GM23338 (cell line): ENCODE measurements at regions not wholly inside any gene's neighbourhood (a gene's known extent, or its start where the extent isn't known, plus 50 kb on each side); places are given as distances from the start of the nearest gene placed in this dataset.

Experiments
- ATAC-seq: fragments of 200-7000 bp; cut with Tn5 transposase; 3 replicates; pipeline ENCODE4 v1.9.1; 2020
- DNase-seq: peaks from one replicate; pipeline ENCODE4 v3.0.0-alpha.2; 2015; ENCODE audit warnings: low spot score
- H2AFZ ChIP-seq: fragments of 200-600 bp; sonication (generic); 2 replicates; pipeline ENCODE4 v1.8.0; 2016; ENCODE audit warnings: antibody characterized with exemption, mild to moderate bottlenecking, moderate library complexity
- H3F3A ChIP-seq: fragments of 200-600 bp; sonication (generic); replicated peaks from 2 replicates; pipeline ENCODE4 v1.8.0; 2017; ENCODE audit warnings: antibody characterized with exemption, mixed run types, low read depth
- H3K27ac ChIP-seq: fragments of 200-600 bp; sonication (generic); 2 replicates; pipeline ENCODE4 v1.6.1; 2016; ENCODE audit warnings: low read depth
- H3K27me3 ChIP-seq: fragments of 200-600 bp; sonication (generic); 2 replicates; pipeline ENCODE4 v1.8.0; 2016; ENCODE audit warnings: mild to moderate bottlenecking, mixed run types, moderate library complexity; ENCODE audit not compliant: insufficient read depth
- H3K36me3 ChIP-seq: fragments of 200-600 bp; sonication (generic); 2 replicates; pipeline ENCODE4 v1.8.0; 2016; ENCODE audit warnings: mild to moderate bottlenecking; ENCODE audit not compliant: insufficient read depth
- H3K4me1 ChIP-seq: fragments of 200-600 bp; sonication (generic); 2 replicates; pipeline ENCODE4 v1.8.0; 2016; ENCODE audit warnings: mild to moderate bottlenecking, moderate library complexity; ENCODE audit not compliant: insufficient read depth
- H3K4me2 ChIP-seq: fragments of 200-600 bp; sonication (generic); 2 replicates; pipeline ENCODE4 v1.7.1; 2017; ENCODE audit warnings: mixed run types
- H3K4me3 ChIP-seq: fragments of 200-600 bp; sonication (generic); 2 replicates; pipeline ENCODE4 v1.6.1; 2016; ENCODE audit warnings: mixed run types
- H3K79me2 ChIP-seq: fragments of 200-600 bp; sonication (generic); replicated peaks from 2 replicates; pipeline ENCODE4 v1.8.0; 2017; ENCODE audit warnings: mild to moderate bottlenecking; ENCODE audit not compliant: insufficient read depth
- H3K9me2 ChIP-seq: fragments of 200-600 bp; sonication (generic); 2 replicates; pipeline ENCODE4 v1.8.0; 2017; ENCODE audit not compliant: insufficient read depth
- H4K20me1 ChIP-seq: fragments of 200-600 bp; sonication (generic); replicated peaks from 2 replicates; pipeline ENCODE4 v1.8.0; 2017; ENCODE audit warnings: mild to moderate bottlenecking; ENCODE audit not compliant: insufficient read depth
- H3K27ac Mint-ChIP-seq: 2 replicates; pipeline ENCODE4 v1.8.0; 2020; ENCODE audit warnings: inconsistent platforms, mild to moderate bottlenecking, moderate library complexity, mixed read lengths
- H3K27me3 Mint-ChIP-seq: 3 replicates; pipeline ENCODE4 v1.8.0; 2022; ENCODE audit warnings: low read depth, mild to moderate bottlenecking, moderate library complexity, mixed read lengths, inconsistent platforms; ENCODE audit not compliant: insufficient read depth, poor library complexity
- H3K36me3 Mint-ChIP-seq: 3 replicates; pipeline ENCODE4 v1.8.0; 2021; ENCODE audit warnings: low read depth, mild to moderate bottlenecking, inconsistent platforms, moderate library complexity, mixed read lengths
- H3K4me1 Mint-ChIP-seq: 3 replicates; pipeline ENCODE4 v1.8.0; 2020; ENCODE audit warnings: mild to moderate bottlenecking, inconsistent platforms, mixed read lengths
- H3K4me3 Mint-ChIP-seq: 3 replicates; pipeline ENCODE4 v1.8.0; 2021; ENCODE audit warnings: moderate library complexity, mild to moderate bottlenecking, inconsistent platforms, mixed read lengths
- H3K9me3 Mint-ChIP-seq: 3 replicates; pipeline ENCODE4 v1.8.0; 2020; ENCODE audit warnings: moderate library complexity, mild to moderate bottlenecking, inconsistent platforms, mixed read lengths
- JUNB ChIP-seq: IDR thresholded peaks from one replicate; pipeline ENCODE4 v1.6.1; 2016; ENCODE audit warnings: antibody characterized with exemption; ENCODE audit not compliant: unreplicated experiment
- NANOG ChIP-seq: IDR thresholded peaks from 2 replicates; pipeline ENCODE4 v1.6.1; 2016; ENCODE audit warnings: antibody characterized with exemption, borderline replicate concordance
- STAT1 ChIP-seq: IDR thresholded peaks from one replicate; pipeline ENCODE4 v1.6.1; 2016; ENCODE audit warnings: antibody characterized with exemption; ENCODE audit not compliant: unreplicated experiment
- ZNF114 ChIP-seq: fragments of 250-450 bp; sonication (Bioruptor Pico); IDR thresholded peaks from 2 replicates; pipeline ENCODE4 v1.5.0; 2020; ENCODE audit warnings: mild to moderate bottlenecking, moderate library complexity
- ZNF331 ChIP-seq: fragments of 250-450 bp; sonication (Bioruptor Pico); IDR thresholded peaks from 2 replicates; pipeline ENCODE4 v1.5.0; 2020; ENCODE audit warnings: low read depth, mild to moderate bottlenecking, moderate library complexity
- TF ChIP-seq, protein P1 (sequence below): fragments of 250-450 bp; sonication (Bioruptor Pico); IDR thresholded peaks from 2 replicates; pipeline ENCODE4 v1.5.0; 2020; ENCODE audit warnings: mild to moderate bottlenecking, moderate library complexity
- TF ChIP-seq, protein P2 (sequence below), 2 experiments: fragments of 200-600 bp in 1 of 2; sonication (generic) in 1 of 2; conservative IDR thresholded peaks; 2 replicates each; pipeline versions ENCODE4 v1.5.1 to v1.6.1; 2016 to 2017; ENCODE audit warnings: antibody characterized with exemption in 2 of 2, low read depth in 2 of 2, mild to moderate bottlenecking in 2 of 2, moderate library complexity in 1 of 2

DNA sequence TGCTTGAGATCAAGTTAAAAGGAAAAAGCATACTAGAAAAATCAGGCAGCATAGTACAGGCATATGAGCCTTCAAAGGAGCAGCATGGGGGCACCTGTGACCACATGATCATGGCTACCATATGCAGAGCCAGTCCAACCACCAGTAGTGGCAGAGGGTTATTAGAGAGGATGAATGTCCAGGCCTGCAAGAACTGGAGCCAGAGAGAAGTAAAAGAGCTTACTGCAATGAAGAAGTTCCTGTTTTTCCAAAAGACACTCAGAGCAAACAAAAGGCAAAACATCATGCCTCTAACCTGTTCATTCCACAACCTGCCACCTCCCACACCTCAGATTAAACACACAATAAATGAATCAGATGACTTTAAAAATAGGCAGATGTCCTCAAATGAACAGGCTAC, 99.6 kb upstream of the NAMPT start (continued):
- TF ChIP-seq, protein P1, sequence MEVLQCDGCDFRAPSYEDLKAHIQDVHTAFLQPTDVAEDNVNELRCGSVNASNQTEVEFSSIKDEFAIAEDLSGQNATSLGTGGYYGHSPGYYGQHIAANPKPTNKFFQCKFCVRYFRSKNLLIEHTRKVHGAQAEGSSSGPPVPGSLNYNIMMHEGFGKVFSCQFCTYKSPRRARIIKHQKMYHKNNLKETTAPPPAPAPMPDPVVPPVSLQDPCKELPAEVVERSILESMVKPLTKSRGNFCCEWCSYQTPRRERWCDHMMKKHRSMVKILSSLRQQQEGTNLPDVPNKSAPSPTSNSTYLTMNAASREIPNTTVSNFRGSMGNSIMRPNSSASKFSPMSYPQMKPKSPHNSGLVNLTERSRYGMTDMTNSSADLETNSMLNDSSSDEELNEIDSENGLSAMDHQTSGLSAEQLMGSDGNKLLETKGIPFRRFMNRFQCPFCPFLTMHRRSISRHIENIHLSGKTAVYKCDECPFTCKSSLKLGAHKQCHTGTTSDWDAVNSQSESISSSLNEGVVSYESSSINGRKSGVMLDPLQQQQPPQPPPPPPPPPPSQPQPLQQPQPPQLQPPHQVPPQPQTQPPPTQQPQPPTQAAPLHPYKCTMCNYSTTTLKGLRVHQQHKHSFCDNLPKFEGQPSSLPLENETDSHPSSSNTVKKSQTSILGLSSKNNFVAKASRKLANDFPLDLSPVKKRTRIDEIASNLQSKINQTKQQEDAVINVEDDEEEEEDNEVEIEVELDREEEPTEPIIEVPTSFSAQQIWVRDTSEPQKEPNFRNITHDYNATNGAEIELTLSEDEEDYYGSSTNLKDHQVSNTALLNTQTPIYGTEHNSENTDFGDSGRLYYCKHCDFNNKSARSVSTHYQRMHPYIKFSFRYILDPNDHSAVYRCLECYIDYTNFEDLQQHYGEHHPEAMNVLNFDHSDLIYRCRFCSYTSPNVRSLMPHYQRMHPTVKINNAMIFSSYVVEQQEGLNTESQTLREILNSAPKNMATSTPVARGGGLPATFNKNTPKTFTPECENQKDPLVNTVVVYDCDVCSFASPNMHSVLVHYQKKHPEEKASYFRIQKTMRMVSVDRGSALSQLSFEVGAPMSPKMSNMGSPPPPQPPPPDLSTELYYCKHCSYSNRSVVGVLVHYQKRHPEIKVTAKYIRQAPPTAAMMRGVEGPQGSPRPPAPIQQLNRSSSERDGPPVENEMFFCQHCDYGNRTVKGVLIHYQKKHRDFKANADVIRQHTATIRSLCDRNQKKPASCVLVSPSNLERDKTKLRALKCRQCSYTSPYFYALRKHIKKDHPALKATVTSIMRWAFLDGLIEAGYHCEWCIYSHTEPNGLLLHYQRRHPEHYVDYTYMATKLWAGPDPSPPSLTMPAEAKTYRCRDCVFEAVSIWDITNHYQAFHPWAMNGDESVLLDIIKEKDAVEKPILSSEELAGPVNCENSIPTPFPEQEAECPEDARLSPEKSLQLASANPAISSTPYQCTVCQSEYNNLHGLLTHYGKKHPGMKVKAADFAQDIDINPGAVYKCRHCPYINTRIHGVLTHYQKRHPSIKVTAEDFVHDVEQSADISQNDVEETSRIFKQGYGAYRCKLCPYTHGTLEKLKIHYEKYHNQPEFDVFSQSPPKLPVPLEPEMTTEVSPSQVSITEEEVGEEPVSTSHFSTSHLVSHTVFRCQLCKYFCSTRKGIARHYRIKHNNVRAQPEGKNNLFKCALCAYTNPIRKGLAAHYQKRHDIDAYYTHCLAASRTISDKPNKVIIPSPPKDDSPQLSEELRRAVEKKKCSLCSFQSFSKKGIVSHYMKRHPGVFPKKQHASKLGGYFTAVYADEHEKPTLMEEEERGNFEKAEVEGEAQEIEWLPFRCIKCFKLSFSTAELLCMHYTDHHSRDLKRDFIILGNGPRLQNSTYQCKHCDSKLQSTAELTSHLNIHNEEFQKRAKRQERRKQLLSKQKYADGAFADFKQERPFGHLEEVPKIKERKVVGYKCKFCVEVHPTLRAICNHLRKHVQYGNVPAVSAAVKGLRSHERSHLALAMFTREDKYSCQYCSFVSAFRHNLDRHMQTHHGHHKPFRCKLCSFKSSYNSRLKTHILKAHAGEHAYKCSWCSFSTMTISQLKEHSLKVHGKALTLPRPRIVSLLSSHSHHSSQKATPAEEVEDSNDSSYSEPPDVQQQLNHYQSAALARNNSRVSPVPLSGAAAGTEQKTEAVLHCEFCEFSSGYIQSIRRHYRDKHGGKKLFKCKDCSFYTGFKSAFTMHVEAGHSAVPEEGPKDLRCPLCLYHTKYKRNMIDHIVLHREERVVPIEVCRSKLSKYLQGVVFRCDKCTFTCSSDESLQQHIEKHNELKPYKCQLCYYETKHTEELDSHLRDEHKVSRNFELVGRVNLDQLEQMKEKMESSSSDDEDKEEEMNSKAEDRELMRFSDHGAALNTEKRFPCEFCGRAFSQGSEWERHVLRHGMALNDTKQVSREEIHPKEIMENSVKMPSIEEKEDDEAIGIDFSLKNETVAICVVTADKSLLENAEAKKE: no peak

DNA sequence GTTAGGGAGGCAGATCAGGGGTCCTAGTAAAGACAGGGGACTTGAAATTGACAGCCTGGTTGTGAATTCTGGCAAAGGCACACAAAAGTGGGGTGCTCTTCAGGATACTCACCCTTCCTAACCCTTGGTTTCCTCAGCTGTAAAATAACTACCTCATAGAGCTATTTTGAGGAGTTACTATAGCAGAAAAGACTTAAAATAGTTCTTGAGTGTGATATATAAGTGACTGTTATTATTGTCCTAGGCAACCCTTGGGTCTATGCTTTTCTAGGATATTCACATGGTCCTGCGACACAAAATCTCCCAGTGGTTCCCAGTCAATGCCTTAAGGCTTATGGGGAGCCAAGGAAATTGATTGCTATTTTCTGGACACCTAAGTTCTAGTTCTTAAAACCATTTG, 98.1 kb upstream of the NAMPT start:
- no peaks in the 10 kb centered on the region; the same call in 2 of the 3 replicates for H3K9me3 Mint-ChIP-seq
- no peak overlapping the region for H3K4me2 ChIP-seq
- H3F3A ChIP-seq: no peaks in the 10 kb centered on the region
- H3K4me3 ChIP-seq: no peak overlapping the region
- peaks cover 7% of the 10 kb centered on the region; the same call in 1 of the 2 replicates for H3K9me2 ChIP-seq
- no peaks in the 10 kb centered on the region for H3K36me3 ChIP-seq
- no peaks in the 10 kb centered on the region for H4K20me1 ChIP-seq
- H2AFZ ChIP-seq: no peak overlapping the region
- no peak for DNase-seq
- H3K36me3 Mint-ChIP-seq: no peaks in the 10 kb centered on the region
- H3K4me3 Mint-ChIP-seq: no peak overlapping the region
- peaks cover 1% of the 10 kb centered on the region for H3K27me3 Mint-ChIP-seq
- no peaks in the 10 kb centered on the region for H3K4me1 Mint-ChIP-seq
- H3K79me2 ChIP-seq: no peaks in the 10 kb centered on the region
- ATAC-seq: no peak
- no peak overlapping the region for H3K27ac ChIP-seq
- no peak overlapping the region for H3K27ac Mint-ChIP-seq
- H3K27me3 ChIP-seq: no peaks in the 10 kb centered on the region
- no peaks in the 10 kb centered on the region for H3K4me1 ChIP-seq
- TF ChIP-seq ZNF331 (CRISPR knock-in tag) (no peak), ZNF114 (CRISPR knock-in tag) (no peak), NANOG (no peak), JUNB (no peak), STAT1 (no peak)
- TF ChIP-seq, protein P2, sequence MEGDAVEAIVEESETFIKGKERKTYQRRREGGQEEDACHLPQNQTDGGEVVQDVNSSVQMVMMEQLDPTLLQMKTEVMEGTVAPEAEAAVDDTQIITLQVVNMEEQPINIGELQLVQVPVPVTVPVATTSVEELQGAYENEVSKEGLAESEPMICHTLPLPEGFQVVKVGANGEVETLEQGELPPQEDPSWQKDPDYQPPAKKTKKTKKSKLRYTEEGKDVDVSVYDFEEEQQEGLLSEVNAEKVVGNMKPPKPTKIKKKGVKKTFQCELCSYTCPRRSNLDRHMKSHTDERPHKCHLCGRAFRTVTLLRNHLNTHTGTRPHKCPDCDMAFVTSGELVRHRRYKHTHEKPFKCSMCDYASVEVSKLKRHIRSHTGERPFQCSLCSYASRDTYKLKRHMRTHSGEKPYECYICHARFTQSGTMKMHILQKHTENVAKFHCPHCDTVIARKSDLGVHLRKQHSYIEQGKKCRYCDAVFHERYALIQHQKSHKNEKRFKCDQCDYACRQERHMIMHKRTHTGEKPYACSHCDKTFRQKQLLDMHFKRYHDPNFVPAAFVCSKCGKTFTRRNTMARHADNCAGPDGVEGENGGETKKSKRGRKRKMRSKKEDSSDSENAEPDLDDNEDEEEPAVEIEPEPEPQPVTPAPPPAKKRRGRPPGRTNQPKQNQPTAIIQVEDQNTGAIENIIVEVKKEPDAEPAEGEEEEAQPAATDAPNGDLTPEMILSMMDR (conservative IDR thresholded peaks at IDR 0.05; ENCODE audit: low read depth in 2 of 2): no peak
- TF ChIP-seq, protein P1: no peak
